ENCODE measurements at regions not wholly inside any gene's neighbourhood (a gene's known extent, or its start where the extent isn't known, plus 50 kb on each side); places are given as distances from the start of the nearest gene placed in this dataset.

DNA sequence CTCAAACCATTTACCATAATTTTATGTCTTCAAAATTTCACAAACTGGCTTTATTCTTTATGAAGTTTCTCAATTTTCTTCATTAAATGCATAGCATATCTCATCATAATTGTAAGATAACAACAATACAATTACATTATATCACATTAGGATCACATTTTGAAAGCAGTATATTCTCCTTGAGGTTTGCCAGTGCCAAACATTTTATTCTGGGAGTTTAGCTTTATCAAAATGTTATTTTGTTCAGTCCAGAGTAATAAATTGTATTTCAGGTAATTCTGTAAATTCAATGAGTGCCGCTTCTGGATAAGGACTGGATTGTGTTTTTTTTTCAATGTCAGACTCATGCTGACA is 234.6 kb upstream of the MIR17HG start:
- Histone ChIP-seq H3K9me3 (ENCODE audit: insufficient read depth, low read length) (no peaks in the 10 kb centered on the region), H4K20me1 (ENCODE audit: insufficient read depth, low read length) (no peaks in the 10 kb centered on the region), H3K27me3 (ENCODE audit: low read depth, low read length) (0 out of 2 replicates have a peak, but pooled peaks cover 2% of the 10 kb centered on the region), H3K36me3 (replicated peaks; ENCODE audit: low read depth, low read length) (no peaks in the 10 kb centered on the region), H2AFZ (ENCODE audit: low read depth, low read length) (no peak overlapping the region), H3K4me2 (ENCODE audit: low read length) (no peak overlapping the region), H3K4me1 (ENCODE audit: low read length) (no peaks in the 10 kb centered on the region), H3K79me2 (ENCODE audit: low read length) (no peaks in the 10 kb centered on the region), H3K27ac (ENCODE audit: low read length) (no peak overlapping the region), H3K4me3 (ENCODE audit: low read length) (no peak overlapping the region), H3K9ac (ENCODE audit: low read length) (no peak overlapping the region)
- TF ChIP-seq EZH2phosphoT487 (IDR thresholded peaks at IDR 0.05; ENCODE audit: low read depth) (no peak), CTCF (IDR thresholded peaks at IDR 0.05; ENCODE audit: low read depth, low read length) (no peak)

DNA sequence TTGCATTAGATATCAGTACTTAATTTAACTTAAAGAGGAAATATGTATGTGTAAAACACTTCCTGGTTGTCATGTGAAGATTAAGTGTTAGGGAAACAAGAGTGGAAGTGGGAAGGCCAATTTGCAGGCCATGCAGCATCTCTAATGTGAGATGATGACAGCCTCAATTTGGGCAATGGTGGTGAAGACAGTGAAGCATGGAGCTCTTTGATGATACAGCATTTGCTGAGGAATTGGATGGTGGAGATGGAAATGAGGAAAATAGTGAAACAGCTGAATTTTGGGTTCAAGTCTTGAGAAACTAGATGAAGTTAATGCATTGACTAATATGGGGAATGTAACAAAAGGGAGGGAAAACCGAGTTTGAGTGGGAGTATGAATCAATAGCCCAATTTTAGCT is 231.7 kb upstream of the MIR17HG start:
- TF ChIP-seq EZH2phosphoT487 (IDR thresholded peaks at IDR 0.05; ENCODE audit: low read depth) = no peak
- no peak for TF ChIP-seq CTCF (IDR thresholded peaks at IDR 0.05; ENCODE audit: low read depth, low read length)
- Histone ChIP-seq H4K20me1 (ENCODE audit: insufficient read depth, low read length) (no peaks in the 10 kb centered on the region), H3K9ac (ENCODE audit: low read length) (no peak overlapping the region), H2AFZ (ENCODE audit: low read depth, low read length) (no peak overlapping the region), H3K27ac (ENCODE audit: low read length) (no peak overlapping the region), H3K27me3 (ENCODE audit: low read depth, low read length) (0 out of 2 replicates have a peak, but pooled peaks cover 2% of the 10 kb centered on the region), H3K4me3 (ENCODE audit: low read length) (no peak overlapping the region), H3K36me3 (replicated peaks; ENCODE audit: low read depth, low read length) (no peaks in the 10 kb centered on the region), H3K9me3 (ENCODE audit: insufficient read depth, low read length) (no peaks in the 10 kb centered on the region), H3K4me1 (ENCODE audit: low read length) (no peaks in the 10 kb centered on the region; the same call in 1 of the 2 replicates), H3K79me2 (ENCODE audit: low read length) (no peaks in the 10 kb centered on the region), H3K4me2 (ENCODE audit: low read length) (no peak overlapping the region)

DNA sequence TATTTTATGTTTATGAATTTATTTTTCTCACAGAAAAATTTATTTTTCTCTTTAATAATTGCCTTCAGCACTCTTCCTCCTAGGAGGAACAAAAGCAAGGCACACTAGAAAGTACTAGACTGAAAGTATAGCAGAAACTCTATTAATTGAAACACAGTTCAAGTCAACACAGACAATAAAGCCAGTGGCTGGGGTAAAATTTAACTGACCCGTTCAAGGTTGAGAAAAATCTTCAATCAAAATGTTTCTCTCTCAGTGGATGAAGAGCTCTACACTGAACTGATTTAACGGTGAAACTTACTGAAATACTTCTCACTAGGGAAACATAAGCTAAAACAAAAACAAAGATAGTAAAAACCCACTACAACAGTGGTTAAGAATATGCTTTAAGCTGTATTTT is 230.1 kb upstream of the MIR17HG start:
- no peaks in the 10 kb centered on the region for H3K27me3 ChIP-seq (ENCODE audit: low read depth, low read length)
- TF ChIP-seq EZH2phosphoT487 (IDR thresholded peaks at IDR 0.05; ENCODE audit: low read depth) (no peak), CTCF (IDR thresholded peaks at IDR 0.05; ENCODE audit: low read depth, low read length) (no peak)

DNA sequence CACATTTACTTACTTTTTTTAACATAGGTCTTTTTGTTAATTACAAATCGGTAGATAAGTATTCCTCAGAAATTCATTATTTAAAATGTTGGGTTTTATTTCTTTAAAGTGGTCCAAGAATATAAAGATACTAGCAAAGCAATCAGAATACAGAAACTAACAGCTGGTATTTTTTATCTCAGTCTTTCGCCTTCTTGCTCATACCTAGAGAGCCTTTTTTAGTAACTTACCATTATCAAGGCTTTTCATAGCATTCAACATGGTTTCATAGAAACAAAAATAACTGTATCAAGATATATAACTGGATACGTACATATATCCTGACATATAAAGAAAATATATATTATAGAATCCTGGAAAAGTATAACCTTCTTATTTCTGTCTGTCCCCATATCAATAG is 227.8 kb upstream of the MIR17HG start:
- no peak overlapping the region for H3K9ac ChIP-seq (ENCODE audit: low read length)
- no peak overlapping the region for H2AFZ ChIP-seq (ENCODE audit: low read depth, low read length)
- H3K36me3 ChIP-seq (replicated peaks; ENCODE audit: low read depth, low read length) = no peaks in the 10 kb centered on the region
- no peak overlapping the region for H3K27ac ChIP-seq (ENCODE audit: low read length)
- H4K20me1 ChIP-seq (ENCODE audit: insufficient read depth, low read length) = no peaks in the 10 kb centered on the region
- TF ChIP-seq CTCF (IDR thresholded peaks at IDR 0.05; ENCODE audit: low read depth, low read length) (no peak), EZH2phosphoT487 (IDR thresholded peaks at IDR 0.05; ENCODE audit: low read depth) (no peak)
- H3K4me3 ChIP-seq (ENCODE audit: low read length) = no peak overlapping the region
- no peaks in the 10 kb centered on the region for H3K27me3 ChIP-seq (ENCODE audit: low read depth, low read length)
- no peaks in the 10 kb centered on the region for H3K79me2 ChIP-seq (ENCODE audit: low read length)
- H3K4me1 ChIP-seq (ENCODE audit: low read length) = peaks cover 13% of the 10 kb centered on the region
- no peaks in the 10 kb centered on the region for H3K9me3 ChIP-seq (ENCODE audit: insufficient read depth, low read length)
- no peak overlapping the region for H3K4me2 ChIP-seq (ENCODE audit: low read length)

More for the DNA sequence above, 230.1 kb upstream of the MIR17HG start:
- no peaks in the 10 kb centered on the region for H3K36me3 ChIP-seq (replicated peaks; ENCODE audit: low read depth, low read length)
- H2AFZ ChIP-seq (ENCODE audit: low read depth, low read length) = no peak overlapping the region
- no peaks in the 10 kb centered on the region for H3K9me3 ChIP-seq (ENCODE audit: insufficient read depth, low read length)
- H3K79me2 ChIP-seq (ENCODE audit: low read length) = no peaks in the 10 kb centered on the region
- no peak overlapping the region for H3K9ac ChIP-seq (ENCODE audit: low read length)
- no peaks in the 10 kb centered on the region; the same call in 1 of the 2 replicates for H3K4me1 ChIP-seq (ENCODE audit: low read length)
- no peak overlapping the region for H3K4me3 ChIP-seq (ENCODE audit: low read length)
- no peaks in the 10 kb centered on the region for H4K20me1 ChIP-seq (ENCODE audit: insufficient read depth, low read length)
- no peak overlapping the region for H3K4me2 ChIP-seq (ENCODE audit: low read length)
- H3K27ac ChIP-seq (ENCODE audit: low read length) = no peak overlapping the region

All from OCI-LY3 (cell line).